ENCODE measurements at regions not wholly inside any gene's neighbourhood (a gene's known extent, or its start where the extent isn't known, plus 50 kb on each side); places are given as distances from the start of the nearest gene placed in this dataset.

DNA sequence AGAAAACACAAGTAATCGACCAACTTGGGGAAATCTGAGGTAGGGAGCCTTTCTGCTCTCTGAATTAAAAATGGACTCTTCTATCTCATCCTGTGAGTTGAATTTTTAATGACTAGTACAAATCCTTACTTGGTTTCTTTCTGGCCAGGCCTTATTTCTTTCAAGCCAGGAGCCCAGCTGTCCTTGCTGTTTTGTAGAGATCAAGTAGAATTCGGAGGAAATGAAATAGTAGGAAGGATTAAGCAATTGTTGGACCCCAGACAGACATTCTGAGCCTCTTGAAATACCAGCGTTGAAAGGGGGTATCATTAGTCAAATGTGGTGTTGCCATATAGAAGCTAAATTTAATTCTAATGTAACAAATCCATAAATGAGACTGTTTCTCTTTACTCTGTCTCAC lies 53.7 kb upstream of the SMIM15 start:
- TF ChIP-seq, protein P1, sequence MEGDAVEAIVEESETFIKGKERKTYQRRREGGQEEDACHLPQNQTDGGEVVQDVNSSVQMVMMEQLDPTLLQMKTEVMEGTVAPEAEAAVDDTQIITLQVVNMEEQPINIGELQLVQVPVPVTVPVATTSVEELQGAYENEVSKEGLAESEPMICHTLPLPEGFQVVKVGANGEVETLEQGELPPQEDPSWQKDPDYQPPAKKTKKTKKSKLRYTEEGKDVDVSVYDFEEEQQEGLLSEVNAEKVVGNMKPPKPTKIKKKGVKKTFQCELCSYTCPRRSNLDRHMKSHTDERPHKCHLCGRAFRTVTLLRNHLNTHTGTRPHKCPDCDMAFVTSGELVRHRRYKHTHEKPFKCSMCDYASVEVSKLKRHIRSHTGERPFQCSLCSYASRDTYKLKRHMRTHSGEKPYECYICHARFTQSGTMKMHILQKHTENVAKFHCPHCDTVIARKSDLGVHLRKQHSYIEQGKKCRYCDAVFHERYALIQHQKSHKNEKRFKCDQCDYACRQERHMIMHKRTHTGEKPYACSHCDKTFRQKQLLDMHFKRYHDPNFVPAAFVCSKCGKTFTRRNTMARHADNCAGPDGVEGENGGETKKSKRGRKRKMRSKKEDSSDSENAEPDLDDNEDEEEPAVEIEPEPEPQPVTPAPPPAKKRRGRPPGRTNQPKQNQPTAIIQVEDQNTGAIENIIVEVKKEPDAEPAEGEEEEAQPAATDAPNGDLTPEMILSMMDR (conservative IDR thresholded peaks at IDR 0.05): no peak
- H3K27ac ChIP-seq: no peak overlapping the region

DNA sequence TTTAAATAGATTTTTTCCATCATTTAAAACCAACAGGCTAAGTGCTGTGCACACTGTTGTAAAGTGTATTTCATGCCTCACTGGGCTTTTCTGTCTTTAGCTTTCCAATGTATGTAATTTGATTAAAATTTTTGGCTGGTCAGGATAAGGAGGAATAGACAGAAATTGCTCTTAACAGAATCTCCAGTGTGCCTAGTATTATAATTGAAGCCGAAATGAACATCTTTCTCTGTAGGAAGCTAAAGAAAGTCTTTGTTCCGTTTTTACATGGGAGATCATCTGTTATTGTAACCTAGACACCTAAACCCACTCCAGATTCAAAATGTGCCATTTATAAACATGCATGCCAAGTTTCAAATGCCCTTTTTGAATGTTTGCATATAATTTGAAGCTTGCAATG lies 54.5 kb upstream of the SMIM15 start:
- H3K27ac ChIP-seq: no peak overlapping the region
- TF ChIP-seq, protein P1 (conservative IDR thresholded peaks at IDR 0.05): no peak

DNA sequence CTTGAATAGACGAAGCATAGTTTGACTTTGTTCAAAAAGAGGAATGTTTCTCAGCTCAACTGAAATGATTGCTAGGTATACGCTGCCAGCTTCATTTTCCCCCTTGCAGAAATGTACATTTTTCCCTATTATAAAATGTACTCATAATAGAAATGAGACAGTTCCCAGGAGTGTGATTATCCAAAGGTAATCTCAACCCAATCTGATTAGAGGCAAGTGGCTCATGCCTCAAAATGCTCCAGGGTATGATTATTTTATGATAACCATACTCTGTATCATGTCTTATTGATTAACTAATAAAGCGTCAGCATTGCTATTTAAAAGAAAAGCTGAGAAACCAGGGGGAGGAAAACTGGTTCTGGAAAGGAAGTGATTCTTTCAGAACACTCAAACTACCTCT lies 54.9 kb upstream of the SMIM15 start:
- no peak overlapping the region for H3K27ac ChIP-seq
- TF ChIP-seq, protein P1 (conservative IDR thresholded peaks at IDR 0.05): no peak

DNA sequence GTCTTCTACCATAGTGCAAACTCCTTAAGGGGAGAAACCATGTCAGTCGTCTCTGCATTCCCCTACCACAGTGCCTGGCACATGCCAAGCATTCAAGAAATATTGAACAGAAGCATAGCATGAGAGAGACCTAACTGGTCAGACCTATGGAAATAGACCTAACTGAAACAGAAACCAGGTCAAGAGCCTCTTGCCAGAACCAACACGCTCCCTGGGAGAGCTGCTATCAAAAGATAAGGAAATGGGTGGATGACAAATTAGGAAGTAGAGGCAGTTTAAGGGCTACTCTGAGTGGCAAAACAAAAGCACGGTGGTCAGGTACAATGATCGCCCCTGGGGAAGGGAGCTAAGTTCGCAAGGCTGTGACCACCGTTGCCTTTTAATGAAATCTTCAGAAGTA lies 66.0 kb upstream of the SMIM15 start:
- no peak overlapping the region for H3K27ac ChIP-seq
- TF ChIP-seq, protein P1 (conservative IDR thresholded peaks at IDR 0.05): no peak

DNA sequence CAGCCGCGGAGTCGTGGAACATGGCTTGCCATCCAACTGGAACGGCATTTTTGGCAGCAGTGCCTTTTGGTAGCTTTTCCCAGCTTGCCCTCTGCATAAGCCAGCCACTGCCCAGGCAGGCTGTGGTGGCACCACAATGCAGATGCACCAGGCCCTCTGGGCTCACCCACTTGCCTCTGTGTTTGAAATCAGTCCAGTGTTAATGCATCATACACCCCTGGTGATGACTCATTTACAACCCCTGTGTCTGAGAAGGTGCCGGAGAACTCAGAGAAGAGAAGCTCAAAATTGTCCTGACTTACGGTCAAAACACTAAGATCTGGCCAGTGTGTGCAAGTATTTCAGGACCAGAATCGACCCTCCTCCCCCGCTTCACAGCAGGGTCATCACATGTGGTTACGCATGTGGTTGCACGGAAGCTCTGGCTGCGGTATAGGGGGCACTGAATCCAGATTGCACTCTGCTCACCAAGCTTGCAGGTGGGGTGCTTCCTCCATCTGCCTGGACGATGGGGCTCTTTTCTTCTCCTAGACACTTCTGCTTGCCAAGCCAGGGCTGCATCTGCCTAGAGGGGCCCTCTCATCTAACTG lies 66.5 kb upstream of the SMIM15 start:
- H3K27ac ChIP-seq: no peak overlapping the region
- TF ChIP-seq, protein P1 (conservative IDR thresholded peaks at IDR 0.05): no peak

DNA sequence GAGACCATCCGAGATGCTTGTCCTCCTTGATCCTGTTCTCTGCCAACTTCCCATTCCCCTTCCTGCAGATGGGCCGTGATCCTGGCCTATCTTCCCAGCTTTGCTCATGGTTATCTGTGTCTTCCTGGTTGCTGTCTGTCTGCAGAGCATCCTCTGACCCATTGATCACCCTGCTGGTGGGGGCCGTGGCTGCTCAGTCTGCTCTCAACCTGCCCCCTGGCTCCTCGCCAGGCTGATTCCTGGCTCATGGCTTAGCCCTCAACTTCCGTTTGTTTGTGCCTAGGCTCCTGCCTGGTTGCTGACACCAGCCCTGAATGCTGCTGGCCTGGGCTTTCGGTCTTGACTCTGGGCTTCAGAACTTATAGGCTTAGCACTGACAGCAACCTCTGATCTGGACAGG lies 67.1 kb upstream of the SMIM15 start:
- TF ChIP-seq, protein P1 (conservative IDR thresholded peaks at IDR 0.05): no peak
- H3K27ac ChIP-seq: no peak overlapping the region

DNA sequence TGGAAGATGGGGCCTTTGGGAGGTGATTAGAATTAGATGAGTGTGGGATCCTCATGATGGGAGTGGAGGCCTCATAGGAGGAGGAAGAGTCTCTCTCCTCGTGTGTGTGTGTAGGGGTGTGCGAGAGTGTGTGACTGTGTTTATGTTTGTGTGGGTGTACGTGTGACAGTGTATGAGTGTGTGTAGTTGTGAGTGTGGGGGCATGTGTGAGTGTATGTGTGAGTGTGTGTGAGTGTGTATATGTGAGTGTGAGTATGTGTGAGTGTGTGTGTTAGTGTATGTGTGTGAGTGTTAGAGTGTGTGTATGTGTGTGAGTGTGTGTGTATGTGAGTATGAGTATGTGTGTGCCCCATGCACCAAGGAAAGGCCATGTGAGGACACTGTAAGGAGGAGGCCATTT lies 68.2 kb upstream of the SMIM15 start:
- TF ChIP-seq, protein P1 (conservative IDR thresholded peaks at IDR 0.05): no peak
- no peak overlapping the region for H3K27ac ChIP-seq
